Right lobe of liver (tissue), 4 donors: ENCODE measurements at regions not wholly inside any gene's neighbourhood (a gene's known extent, or its start where the extent isn't known, plus 50 kb on each side); places are given as distances from the start of the nearest gene placed in this dataset.

Experiments
- POLR2A ChIP-seq: fragments of 450-650 bp; IDR thresholded peaks from one replicate; pipeline ENCODE4 v1.6.1; 2017; ENCODE audit warnings: antibody characterized with exemption, mild to moderate bottlenecking
- TF ChIP-seq, protein P1 (sequence below), 4 donors: fragments of 200-600 bp in 3 of 4; fragments of 450-650 bp in 1 of 4; IDR thresholded peaks; one replicate each; pipeline versions ENCODE4 v1.5.1 to v1.8.0; 2016 to 2022; ENCODE audit warnings: antibody characterized with exemption in 4 of 4, mild to moderate bottlenecking in 2 of 4
- donor health status: DM: no; HTN: no; CAD: no.
- donor health status: DM: no; HTN: no; CAD: no.
- donor health status: DM: no; HTN: yes; CAD: no.

DNA sequence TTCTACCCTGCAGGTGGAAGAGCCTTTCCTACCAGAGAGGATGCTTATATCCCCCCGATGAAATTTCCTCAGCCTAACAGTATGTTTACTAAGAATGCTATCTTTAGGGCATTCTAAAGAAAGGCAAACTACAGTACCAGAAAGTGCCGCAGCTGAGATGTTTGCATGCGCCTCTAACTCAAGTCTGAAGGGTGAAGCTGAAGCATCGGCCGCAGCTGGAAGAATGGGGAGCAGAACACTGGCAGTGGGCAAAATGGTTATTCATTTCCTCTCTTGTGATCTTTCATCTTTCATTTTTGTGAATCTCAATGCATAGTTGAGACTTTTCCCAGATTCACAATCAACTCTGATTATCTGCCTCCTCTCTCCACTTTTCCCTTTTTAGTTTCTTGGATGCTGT lies 648.2 kb upstream of the ZEB2 start:
- TF ChIP-seq POLR2A: no peak
- TF ChIP-seq, protein P1, sequence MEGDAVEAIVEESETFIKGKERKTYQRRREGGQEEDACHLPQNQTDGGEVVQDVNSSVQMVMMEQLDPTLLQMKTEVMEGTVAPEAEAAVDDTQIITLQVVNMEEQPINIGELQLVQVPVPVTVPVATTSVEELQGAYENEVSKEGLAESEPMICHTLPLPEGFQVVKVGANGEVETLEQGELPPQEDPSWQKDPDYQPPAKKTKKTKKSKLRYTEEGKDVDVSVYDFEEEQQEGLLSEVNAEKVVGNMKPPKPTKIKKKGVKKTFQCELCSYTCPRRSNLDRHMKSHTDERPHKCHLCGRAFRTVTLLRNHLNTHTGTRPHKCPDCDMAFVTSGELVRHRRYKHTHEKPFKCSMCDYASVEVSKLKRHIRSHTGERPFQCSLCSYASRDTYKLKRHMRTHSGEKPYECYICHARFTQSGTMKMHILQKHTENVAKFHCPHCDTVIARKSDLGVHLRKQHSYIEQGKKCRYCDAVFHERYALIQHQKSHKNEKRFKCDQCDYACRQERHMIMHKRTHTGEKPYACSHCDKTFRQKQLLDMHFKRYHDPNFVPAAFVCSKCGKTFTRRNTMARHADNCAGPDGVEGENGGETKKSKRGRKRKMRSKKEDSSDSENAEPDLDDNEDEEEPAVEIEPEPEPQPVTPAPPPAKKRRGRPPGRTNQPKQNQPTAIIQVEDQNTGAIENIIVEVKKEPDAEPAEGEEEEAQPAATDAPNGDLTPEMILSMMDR (IDR thresholded peaks at IDR 0.05): no peak
